CD8-positive, alpha-beta memory T cell (primary cell): ENCODE measurements at regions not wholly inside any gene's neighbourhood (a gene's known extent, or its start where the extent isn't known, plus 50 kb on each side); places are given as distances from the start of the nearest gene placed in this dataset.

Experiments
- CTCF ChIA-PET: fragments of 350-600 bp; sonication (Branson Sonifier 250); formaldehyde crosslinking; loops from one replicate; lab custom pipeline; 2021; ENCODE audit warnings: antibody characterized with exemption; lab: Charles Lee
- POLR2A ChIA-PET: fragments of 350-600 bp; sonication (Branson Sonifier 250); formaldehyde crosslinking; loops from one replicate; lab custom pipeline; 2021; ENCODE audit warnings: antibody characterized with exemption; lab: Charles Lee
- DNase-seq, 5 donors: peaks; one replicate each; pipeline versions ENCODE4 v3.0.0 to v3.0.0-alpha.2; 2020 to 2022; ENCODE audit warnings: mixed read lengths in 1 of 5
- H3K27ac ChIP-seq: one replicate; pipeline ENCODE4 v1.7.0; 2013; ENCODE audit warnings: low read depth, mild to moderate bottlenecking, low read length, moderate library complexity
- H3K27me3 ChIP-seq: 2 replicates; pipeline ENCODE4 v1.7.0; 2013; ENCODE audit warnings: low read length, mild to moderate bottlenecking; ENCODE audit not compliant: insufficient read depth, poor library complexity, severe bottlenecking
- H3K36me3 ChIP-seq: 2 replicates; pipeline ENCODE4 v1.7.0; 2013; ENCODE audit warnings: mild to moderate bottlenecking, low read length, moderate library complexity; ENCODE audit not compliant: insufficient read depth
- H3K4me1 ChIP-seq: 2 replicates; pipeline ENCODE4 v1.7.0; 2013; ENCODE audit warnings: mild to moderate bottlenecking, low read length, moderate library complexity; ENCODE audit not compliant: insufficient read depth
- H3K4me3 ChIP-seq: 2 replicates; pipeline ENCODE4 v1.7.0; 2013; ENCODE audit warnings: mild to moderate bottlenecking, low read length
- H3K9me3 ChIP-seq: 2 replicates; pipeline ENCODE4 v1.7.0; 2013; ENCODE audit warnings: mild to moderate bottlenecking, low read length
- H3K27ac Mint-ChIP-seq, 8 donors: one replicate each; pipeline ENCODE4 v1.8.0; 2020 to 2021; ENCODE audit warnings: mixed read lengths in 8 of 8, mild to moderate bottlenecking in 6 of 8, inconsistent platforms in 3 of 8, moderate library complexity in 3 of 8
- H3K27me3 Mint-ChIP-seq, 2 donors: one replicate each; pipeline ENCODE4 v1.8.0; 2020 to 2021; ENCODE audit warnings: mixed read lengths in 2 of 2, mild to moderate bottlenecking in 1 of 2, moderate library complexity in 1 of 2
- H3K36me3 Mint-ChIP-seq, 3 donors: one replicate each; pipeline ENCODE4 v1.8.0; 2020 to 2021; ENCODE audit warnings: mixed read lengths in 3 of 3, inconsistent platforms in 1 of 3, mild to moderate bottlenecking in 1 of 3
- H3K4me1 Mint-ChIP-seq, 3 donors: one replicate each; pipeline ENCODE4 v1.8.0; 2020 to 2021; ENCODE audit warnings: mixed read lengths in 3 of 3, inconsistent platforms in 1 of 3, mild to moderate bottlenecking in 1 of 3
- H3K4me3 Mint-ChIP-seq, 7 donors: one replicate each; pipeline ENCODE4 v1.8.0; 2020 to 2021; ENCODE audit warnings: mixed read lengths in 7 of 7, mild to moderate bottlenecking in 6 of 7, moderate library complexity in 4 of 7, inconsistent platforms in 2 of 7
- H3K9me3 Mint-ChIP-seq, 5 donors: one replicate each; pipeline ENCODE4 v1.8.0; 2020 to 2022; ENCODE audit warnings: mixed read lengths in 5 of 5, mild to moderate bottlenecking in 3 of 5, moderate library complexity in 2 of 5, inconsistent platforms in 1 of 5

DNA sequence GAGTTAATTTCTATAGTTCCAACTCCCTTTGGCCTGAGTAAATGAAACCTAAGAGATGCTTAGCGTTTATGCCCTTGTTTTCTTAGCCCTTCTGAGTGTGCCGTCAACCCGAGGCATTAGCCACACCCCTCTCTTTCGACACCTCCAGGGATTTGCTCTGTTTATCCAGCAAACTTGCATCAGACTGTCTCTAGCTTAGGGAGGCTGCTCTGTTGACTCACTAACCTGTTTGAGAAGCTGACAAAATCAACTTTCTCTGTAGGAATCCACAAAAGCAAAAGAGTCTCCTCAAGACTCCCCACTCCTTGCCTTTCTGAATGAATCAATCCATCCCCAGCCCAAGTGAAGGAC lies 317.6 kb downstream of the TNS1 start:
- H3K4me1 Mint-ChIP-seq: no peaks in the 10 kb centered on the region
- Histone ChIP-seq H3K36me3 (no peaks in the 10 kb centered on the region), H3K27ac (no peak overlapping the region), H3K9me3 (no peaks in the 10 kb centered on the region), H3K27me3 (no peaks in the 10 kb centered on the region), H3K4me3 (no peak overlapping the region), H3K4me1 (no peaks in the 10 kb centered on the region)
- H3K27ac Mint-ChIP-seq: no peak overlapping the region
- H3K36me3 Mint-ChIP-seq: peaks cover 0 to 4% (median 1%) of the 10 kb centered on the region in 3 donors
- CTCF ChIA-PET: interaction anchor here (1.0 kb wide), 1 partner anchor 35 kb away, joined by 3 read pairs; no protein-coding TSS in a partner anchor
- POLR2A ChIA-PET: no interaction called here
- peaks cover 0 to 5% of the 10 kb centered on the region in 2 donors for H3K27me3 Mint-ChIP-seq
- no peak overlapping the region for H3K4me3 Mint-ChIP-seq
- no peak for DNase-seq
- peaks cover 0 to 4% (median 0%) of the 10 kb centered on the region in 5 donors for H3K9me3 Mint-ChIP-seq

DNA sequence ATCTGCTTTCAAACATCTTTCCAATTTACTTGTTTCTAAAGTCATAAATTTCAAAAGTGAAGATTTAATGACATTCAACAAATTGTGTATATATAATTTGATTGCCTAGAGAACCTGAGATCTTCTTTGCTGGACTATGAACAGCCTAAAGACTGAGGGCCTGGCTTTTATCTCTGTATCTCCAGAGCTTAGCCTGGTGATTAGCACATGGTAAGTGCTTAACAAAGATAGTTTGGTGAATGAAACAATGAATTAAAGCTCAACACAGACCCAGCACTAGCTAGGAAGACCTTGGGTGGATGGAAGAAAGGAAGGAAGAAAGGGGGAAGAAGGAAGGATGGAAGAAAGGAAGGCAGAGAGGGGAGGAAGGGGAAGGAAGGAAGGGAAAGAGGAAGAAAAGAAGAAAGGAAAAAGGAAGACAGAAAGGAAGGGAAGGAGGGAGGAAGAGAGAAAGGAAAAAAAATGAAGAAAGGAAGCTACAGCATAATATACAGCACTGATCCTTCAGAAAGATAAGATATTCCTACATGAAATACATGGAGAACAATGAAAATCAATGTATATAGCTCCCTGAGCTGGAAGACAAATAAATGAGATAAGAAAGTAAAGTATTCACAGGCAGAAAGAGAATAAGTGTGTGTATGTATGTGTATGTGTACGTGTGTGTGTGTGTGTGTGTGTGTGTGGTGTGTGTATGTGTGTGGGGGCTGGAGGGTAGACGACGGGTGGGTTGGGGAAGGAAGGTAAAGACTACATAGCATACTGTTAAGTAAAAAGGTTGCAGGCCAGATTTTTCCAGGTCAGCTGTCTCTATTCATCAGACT lies 318.2 kb downstream of the TNS1 start:
- POLR2A ChIA-PET: no interaction called here

DNA sequence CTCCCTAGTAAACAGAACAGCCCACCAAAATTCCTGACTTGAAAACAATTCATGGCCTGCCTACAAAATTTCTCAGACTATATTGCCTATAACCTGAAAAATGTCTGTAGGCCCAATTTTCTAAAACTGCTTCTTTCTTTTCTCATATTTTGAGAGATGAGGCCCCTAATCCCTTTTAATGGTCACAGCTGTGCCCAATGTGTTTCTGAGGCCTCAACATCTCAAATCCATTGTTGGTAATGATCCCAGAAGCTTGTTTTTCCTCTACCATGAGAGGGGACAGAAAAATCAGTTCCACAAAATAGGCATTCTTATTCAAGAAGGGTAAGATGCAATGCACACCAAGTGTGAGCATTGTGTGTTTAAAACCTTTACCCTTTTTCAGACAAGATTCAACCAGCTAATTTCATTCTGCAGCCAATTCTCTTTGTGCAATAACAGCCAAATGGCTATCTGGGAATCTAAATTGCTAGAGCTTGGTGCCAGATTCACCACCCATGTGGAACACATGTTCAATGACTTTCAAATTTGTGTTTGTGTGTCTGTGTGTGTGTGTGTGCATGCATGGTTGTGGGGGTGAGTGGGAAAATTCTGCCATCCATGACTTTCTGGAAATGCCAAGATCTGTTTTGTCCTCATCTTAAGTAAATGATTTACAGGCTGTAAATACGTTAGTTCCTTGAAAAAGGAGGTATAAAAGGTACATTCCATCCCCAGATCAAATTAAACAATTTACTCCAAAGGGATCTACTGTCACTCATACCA lies 319.5 kb downstream of the TNS1 start:
- H3K27me3 Mint-ChIP-seq: peaks cover 0 to 5% of the 10 kb centered on the region in 2 donors
- Histone ChIP-seq H3K9me3 (peaks cover 4% of the 10 kb centered on the region), H3K27me3 (no peaks in the 10 kb centered on the region), H3K4me3 (no peak overlapping the region), H3K27ac (no peak overlapping the region), H3K4me1 (no peaks in the 10 kb centered on the region), H3K36me3 (no peaks in the 10 kb centered on the region)
- no peaks in the 10 kb centered on the region for H3K4me1 Mint-ChIP-seq
- H3K36me3 Mint-ChIP-seq: peaks cover 0 to 4% (median 1%) of the 10 kb centered on the region in 3 donors
- no peak overlapping the region for H3K27ac Mint-ChIP-seq
- POLR2A ChIA-PET: no interaction called here
- no peak for DNase-seq
- H3K9me3 Mint-ChIP-seq: peaks cover 0 to 4% (median 1%) of the 10 kb centered on the region in 5 donors
- no peak overlapping the region for H3K4me3 Mint-ChIP-seq
- CTCF ChIA-PET: interaction anchor here (1.4 kb wide), 1 partner anchor 30 kb away, joined by 3 read pairs; no protein-coding TSS in a partner anchor

More for the DNA sequence above, 318.2 kb downstream of the TNS1 start:
- H3K4me1 ChIP-seq: no peaks in the 10 kb centered on the region
- no peak for DNase-seq
- no peak overlapping the region for H3K27ac ChIP-seq
- no peak overlapping the region for H3K4me3 Mint-ChIP-seq
- H3K9me3 ChIP-seq: no peaks in the 10 kb centered on the region
- no peaks in the 10 kb centered on the region for H3K27me3 ChIP-seq
- H3K27ac Mint-ChIP-seq: no peak overlapping the region
- H3K36me3 Mint-ChIP-seq: peaks cover 0 to 4% (median 1%) of the 10 kb centered on the region in 3 donors
- peaks cover 0 to 5% of the 10 kb centered on the region in 2 donors for H3K27me3 Mint-ChIP-seq
- H3K4me3 ChIP-seq: no peak overlapping the region
- H3K9me3 Mint-ChIP-seq: peaks cover 0 to 4% (median 0%) of the 10 kb centered on the region in 5 donors
- CTCF ChIA-PET: interaction anchor here (1.0 kb wide), 1 partner anchor 34 kb away, joined by 3 read pairs; no protein-coding TSS in a partner anchor
- no peaks in the 10 kb centered on the region for H3K36me3 ChIP-seq
- H3K4me1 Mint-ChIP-seq: no peaks in the 10 kb centered on the region

DNA sequence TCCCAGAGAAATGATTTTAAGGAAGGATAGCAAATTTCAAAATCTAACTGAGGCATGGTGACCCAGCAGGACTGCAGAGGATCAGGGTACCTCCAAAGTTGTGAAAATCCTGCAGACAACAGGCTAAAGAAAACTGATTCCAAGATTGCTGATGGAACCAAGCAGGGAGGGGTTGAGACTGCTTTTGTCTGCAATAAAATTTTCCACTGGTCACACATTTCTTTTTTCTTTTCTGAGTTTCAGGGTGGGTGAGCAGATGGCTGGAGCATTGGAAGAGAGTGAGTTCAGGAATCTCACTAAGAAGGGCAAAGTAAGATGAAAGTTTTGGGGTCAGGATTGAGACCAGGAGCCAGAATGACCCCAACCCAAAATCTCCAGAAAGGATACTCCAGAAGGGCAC lies 321.0 kb downstream of the TNS1 start:
- peaks cover 4% of the 10 kb centered on the region for H3K9me3 ChIP-seq
- no peaks in the 10 kb centered on the region for H3K27me3 ChIP-seq
- Mint-ChIP-seq H3K9me3 (peaks cover 0 to 4% (median 1%) of the 10 kb centered on the region in 5 donors), H3K36me3 (peaks cover 0 to 4% (median 1%) of the 10 kb centered on the region in 3 donors), H3K4me1 (no peaks in the 10 kb centered on the region), H3K27me3 (no peaks in the 10 kb centered on the region), H3K27ac (no peak overlapping the region), H3K4me3 (no peak overlapping the region)
- DNase-seq: no peak
- H3K4me1 ChIP-seq: no peaks in the 10 kb centered on the region
- H3K4me3 ChIP-seq: no peak overlapping the region
- POLR2A ChIA-PET: no interaction called here
- no peak overlapping the region for H3K27ac ChIP-seq
- CTCF ChIA-PET: interaction anchor here (0.7 kb wide), 1 partner anchor 10 kb away, joined by 3 read pairs; no protein-coding TSS in a partner anchor
- H3K36me3 ChIP-seq: no peaks in the 10 kb centered on the region

DNA sequence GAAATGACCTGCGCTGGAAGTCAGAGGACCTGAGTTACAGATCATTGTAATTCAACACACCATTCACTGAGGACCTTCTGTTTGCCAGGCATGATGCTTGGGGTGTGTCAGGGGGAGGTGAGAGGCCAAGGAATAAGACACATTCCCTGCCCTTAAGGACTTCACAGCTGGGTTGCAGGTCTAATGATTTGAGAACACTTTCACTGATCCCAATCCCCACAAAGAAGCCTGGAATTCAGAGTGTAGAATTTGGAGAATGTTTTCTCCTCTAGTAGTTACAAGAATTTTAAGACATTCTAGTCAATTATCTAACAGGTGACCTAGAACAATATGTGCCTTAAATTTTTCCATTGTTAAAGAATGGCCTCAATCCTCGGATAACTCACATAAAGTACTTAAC lies 322.4 kb downstream of the TNS1 start:
- ChIA-PET CTCF (no interaction called here), POLR2A (no interaction called here)
- no peaks in the 10 kb centered on the region for H3K4me1 Mint-ChIP-seq
- Histone ChIP-seq H3K4me1 (no peaks in the 10 kb centered on the region), H3K4me3 (no peak overlapping the region), H3K36me3 (no peaks in the 10 kb centered on the region), H3K27ac (no peak overlapping the region), H3K27me3 (no peaks in the 10 kb centered on the region), H3K9me3 (peaks cover 4% of the 10 kb centered on the region)
- H3K9me3 Mint-ChIP-seq: peaks cover 0 to 4% (median 1%) of the 10 kb centered on the region in 5 donors
- DNase-seq: no peak
- peaks cover 0 to 4% (median 1%) of the 10 kb centered on the region in 3 donors for H3K36me3 Mint-ChIP-seq
- H3K4me3 Mint-ChIP-seq: no peak overlapping the region
- no peak overlapping the region for H3K27ac Mint-ChIP-seq
- H3K27me3 Mint-ChIP-seq: no peaks in the 10 kb centered on the region

DNA sequence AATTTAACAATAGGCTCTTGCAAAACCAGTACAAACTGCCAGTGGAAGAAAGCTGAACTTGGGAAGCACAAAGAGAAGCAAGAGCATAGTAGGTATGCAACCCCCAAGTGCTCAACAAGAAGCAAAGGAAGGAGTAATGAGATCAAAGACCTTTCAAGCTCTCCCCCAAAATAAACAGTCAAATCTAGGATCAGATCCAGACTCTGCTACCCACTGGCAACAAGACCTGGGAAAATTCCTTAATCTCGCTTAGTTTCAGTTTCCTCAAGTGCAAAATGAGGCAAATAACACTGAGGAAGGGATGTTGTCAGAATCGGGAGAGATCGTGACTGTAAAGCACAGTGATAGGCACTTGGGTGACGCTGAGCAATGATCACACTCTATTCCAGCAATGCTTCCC lies 329.2 kb downstream of the TNS1 start:
- Mint-ChIP-seq H3K9me3 (peaks cover 0 to 2% (median 0%) of the 10 kb centered on the region in 5 donors), H3K4me1 (no peaks in the 10 kb centered on the region), H3K4me3 (no peak overlapping the region), H3K27me3 (peaks cover 0 to 1% of the 10 kb centered on the region in 2 donors), H3K36me3 (no peaks in the 10 kb centered on the region), H3K27ac (no peak overlapping the region)
- ChIA-PET CTCF (no interaction called here), POLR2A (no interaction called here)
- no peak for DNase-seq
- Histone ChIP-seq H3K36me3 (no peaks in the 10 kb centered on the region), H3K9me3 (peaks cover 1% of the 10 kb centered on the region), H3K4me1 (no peaks in the 10 kb centered on the region), H3K27ac (no peak overlapping the region), H3K4me3 (no peak overlapping the region), H3K27me3 (no peaks in the 10 kb centered on the region)

DNA sequence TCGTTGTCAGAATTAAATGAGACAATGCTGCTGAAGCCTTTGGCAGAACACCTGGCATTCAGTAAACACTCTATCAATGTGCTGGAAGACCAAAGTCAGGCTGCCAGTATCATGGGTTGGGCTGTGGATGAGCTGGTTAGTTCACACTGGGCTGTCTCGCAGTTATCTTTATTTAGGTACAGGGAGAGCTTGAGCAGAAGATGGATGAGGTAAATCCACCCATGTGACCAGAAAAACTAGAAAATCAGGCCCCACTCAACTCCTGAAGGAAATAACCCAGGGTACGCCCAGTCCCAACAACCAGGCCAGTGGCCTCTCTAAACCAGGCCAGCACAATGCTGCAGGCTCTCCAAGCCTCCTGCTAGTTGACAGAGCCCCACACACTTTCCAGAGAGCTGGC lies 330.3 kb downstream of the TNS1 start:
- Mint-ChIP-seq H3K9me3 (peaks cover 0 to 2% (median 0%) of the 10 kb centered on the region in 5 donors), H3K4me3 (no peak overlapping the region), H3K4me1 (no peaks in the 10 kb centered on the region), H3K36me3 (peaks cover 0 to 2% (median 0%) of the 10 kb centered on the region in 3 donors), H3K27me3 (peaks cover 0 to 1% of the 10 kb centered on the region in 2 donors), H3K27ac (no peak overlapping the region)
- no peaks in the 10 kb centered on the region for H3K27me3 ChIP-seq
- no peak for DNase-seq
- no peaks in the 10 kb centered on the region for H3K9me3 ChIP-seq
- H3K4me1 ChIP-seq: no peaks in the 10 kb centered on the region
- no peak overlapping the region for H3K4me3 ChIP-seq
- ChIA-PET CTCF (no interaction called here), POLR2A (no interaction called here)
- no peak overlapping the region for H3K27ac ChIP-seq
- H3K36me3 ChIP-seq: no peaks in the 10 kb centered on the region

DNA sequence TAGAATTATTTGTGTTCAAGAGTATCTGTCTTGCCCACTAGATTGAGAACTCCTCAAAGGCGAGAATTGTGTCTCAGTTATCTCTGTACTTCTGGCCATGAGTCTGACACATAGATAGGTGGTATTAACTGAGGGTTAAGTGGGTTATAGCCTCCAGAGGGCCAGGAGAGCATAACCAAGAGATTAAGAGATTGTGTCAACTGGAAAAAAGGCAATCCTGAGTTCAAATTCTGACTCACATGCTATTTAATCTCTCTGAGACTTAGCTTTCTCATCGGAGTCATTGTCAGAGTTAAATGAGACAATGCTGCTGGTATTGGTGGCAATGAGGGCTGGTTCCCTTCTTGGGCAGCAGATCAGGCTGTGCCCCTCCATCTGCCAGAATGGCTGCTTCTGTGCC lies 330.9 kb downstream of the TNS1 start:
- H3K9me3 ChIP-seq: no peaks in the 10 kb centered on the region
- Mint-ChIP-seq H3K27me3 (peaks cover 0 to 1% of the 10 kb centered on the region in 2 donors), H3K9me3 (peaks cover 0 to 3% (median 0%) of the 10 kb centered on the region in 5 donors), H3K4me1 (no peaks in the 10 kb centered on the region), H3K4me3 (no peak overlapping the region), H3K36me3 (peaks cover 0 to 2% (median 0%) of the 10 kb centered on the region in 3 donors), H3K27ac (peak overlapping the region in 1 of 8 donors; percentile 87)
- no peak for DNase-seq
- H3K27ac ChIP-seq: no peak overlapping the region
- no peaks in the 10 kb centered on the region for H3K4me1 ChIP-seq
- CTCF ChIA-PET: interaction anchor here (1.0 kb wide), 1 partner anchor 9 kb away, joined by 3 read pairs; no protein-coding TSS in a partner anchor
- POLR2A ChIA-PET: no interaction called here
- no peak overlapping the region for H3K4me3 ChIP-seq
- no peaks in the 10 kb centered on the region for H3K27me3 ChIP-seq
- H3K36me3 ChIP-seq: no peaks in the 10 kb centered on the region
